Esophagus squamous epithelium (tissue), 5 donors: ENCODE measurements at regions not wholly inside any gene's neighbourhood (a gene's known extent, or its start where the extent isn't known, plus 50 kb on each side); places are given as distances from the start of the nearest gene placed in this dataset.

Source experiments
- DNase-seq: peaks from one replicate; lab custom pipeline; 2025; lab: John Stamatoyannopoulos, UW
- H3K27ac ChIP-seq, 4 donors: fragments of 200-600 bp; sonication (generic); one replicate each; pipeline ENCODE4 v1.5.1; 2016 to 2019; ENCODE audit warnings: mild to moderate bottlenecking in 1 of 4
- H3K27me3 ChIP-seq, 4 donors: fragments of 200-600 bp; sonication (generic); 1 replicate in 3 of 4; 2 replicates in 1 of 4; pipeline versions ENCODE4 v1.5.1 to v1.6.0; 2017 to 2021; ENCODE audit warnings: antibody characterized with exemption in 1 of 4
- H3K36me3 ChIP-seq, 3 donors: fragments of 200-600 bp; sonication (generic); one replicate each; pipeline ENCODE4 v1.5.1; 2016 to 2019
- H3K4me1 ChIP-seq, 3 donors: fragments of 200-600 bp; sonication (generic); one replicate each; pipeline ENCODE4 v1.5.1; 2017 to 2019
- H3K4me3 ChIP-seq, 4 donors: fragments of 200-600 bp; sonication (generic); 1 replicate in 3 of 4; 2 replicates in 1 of 4; pipeline ENCODE4 v1.5.1; 2016 to 2019; ENCODE audit warnings: mild to moderate bottlenecking in 2 of 4, moderate library complexity in 1 of 4
- H3K9me3 ChIP-seq, 3 donors: fragments of 200-600 bp; sonication (generic); one replicate each; pipeline ENCODE4 v1.5.1; 2016 to 2019
- CTCF ChIP-seq, 6 experiments: fragments of 450-650 bp in 4 of 6; fragments of 200-600 bp in 2 of 6; sonication (generic) in 2 of 6; IDR thresholded peaks; one replicate each; pipeline ENCODE4 v1.5.1; 2016 to 2019; ENCODE audit warnings: antibody characterized with exemption in 6 of 6, mild to moderate bottlenecking in 4 of 6, moderate library complexity in 4 of 6
- POLR2A ChIP-seq, 4 donors: fragments of 450-650 bp; IDR thresholded peaks; one replicate each; pipeline ENCODE4 v1.6.1; 2017; ENCODE audit warnings: antibody characterized with exemption in 4 of 4, mild to moderate bottlenecking in 4 of 4, moderate library complexity in 3 of 4
- WGBS, 2 donors: methylation state at CpG; one replicate each; pipeline ENCODE4 v1.1.5; 2018; 5-methylcytosine and 5-hydroxymethylcytosine counted together
- intact Hi-C: fragments of 100-400 bp; cut with DNase I; formaldehyde crosslinking; loops from one replicate; pipeline ENCODE4 v1.15.0; 2022
- donor health status: DM: yes; HTN: yes; CAD: no.

DNA sequence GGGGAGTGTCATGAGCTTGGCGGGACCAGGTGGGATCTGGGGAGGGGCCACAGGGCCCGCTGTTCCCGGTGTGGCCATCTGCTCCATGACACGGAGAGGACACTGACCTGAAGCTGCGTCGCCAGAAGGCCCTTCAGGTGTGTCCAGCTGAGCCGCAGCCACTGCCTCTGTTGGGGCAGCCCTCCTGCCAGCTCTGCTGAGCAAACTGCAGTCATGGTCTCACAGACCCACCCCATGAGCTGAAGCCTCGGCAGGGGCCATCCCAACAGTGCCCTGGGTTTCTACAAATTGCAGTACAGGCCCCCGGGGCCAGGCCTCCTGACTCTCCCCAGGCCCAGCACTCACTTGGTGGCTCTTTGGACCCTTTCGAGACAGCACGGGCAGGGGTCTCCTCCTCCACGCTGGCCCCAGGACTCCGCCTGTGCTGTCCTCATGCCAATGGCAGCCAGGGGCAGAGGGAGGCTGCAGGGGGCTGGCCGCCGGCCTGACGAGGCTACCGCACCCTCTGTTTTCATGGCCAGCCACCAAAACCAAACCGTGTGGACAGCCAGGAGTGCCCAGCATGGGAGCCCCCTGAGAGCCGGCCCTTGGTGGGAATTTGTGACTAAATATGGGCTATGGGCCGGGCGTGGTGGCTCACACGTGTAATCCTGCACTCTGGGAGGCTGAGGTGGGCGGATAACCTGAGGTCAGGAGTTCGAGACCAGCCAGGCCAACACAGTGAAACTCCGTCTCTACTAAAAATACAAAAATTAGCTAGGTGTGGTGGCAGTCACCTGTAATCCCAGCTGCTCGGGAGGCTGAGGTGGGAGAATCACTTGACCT is 175.2 kb upstream of the SALL3 start:
- TF ChIP-seq POLR2A (IDR thresholded peaks at IDR 0.05) (no peak), CTCF (IDR thresholded peaks at IDR 0.05) (no peak)
- Histone ChIP-seq H3K27ac (no peak overlapping the region), H3K4me1 (no peaks in the 10 kb centered on the region), H3K36me3 (no peaks in the 10 kb centered on the region), H3K9me3 (no peaks in the 10 kb centered on the region), H3K4me3 (no peak overlapping the region), H3K27me3 (peaks cover 0 to 3% (median 0%) of the 10 kb centered on the region in 4 donors)
- WGBS, 2 donors = 70 to 92% methylated on average over 2 to 13 of the region's 26 CpGs
- intact Hi-C loops = no loop called here
- DNase-seq = no peak

DNA sequence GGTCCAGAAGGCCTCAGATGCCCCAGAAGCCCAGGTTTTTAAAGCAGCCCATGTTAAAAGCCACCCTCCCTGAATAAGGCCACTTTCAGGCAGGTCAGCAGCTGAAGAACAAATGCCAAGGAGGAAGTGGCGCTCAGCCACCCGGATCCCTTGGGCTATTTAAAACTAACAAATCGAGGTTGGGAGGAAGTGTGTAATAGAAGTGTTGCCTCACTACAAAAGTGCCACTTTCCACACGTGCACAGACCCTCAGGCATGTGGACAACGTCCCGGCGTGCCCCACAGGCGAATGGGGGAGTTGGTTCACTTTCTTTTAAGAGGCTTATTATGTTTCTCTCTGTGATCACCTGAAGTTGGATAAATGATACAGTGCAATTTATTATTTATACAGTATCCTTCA is 173.8 kb upstream of the SALL3 start:
- no peaks in the 10 kb centered on the region for H3K4me1 ChIP-seq
- H3K9me3 ChIP-seq = no peaks in the 10 kb centered on the region
- no peak overlapping the region for H3K27ac ChIP-seq
- 52 to 53% methylated on average over 3 to 8 of the region's 8 CpGs for WGBS, 2 donors
- intact Hi-C loops = no loop called here
- H3K27me3 ChIP-seq = peaks cover 0 to 3% (median 0%) of the 10 kb centered on the region in 4 donors
- TF ChIP-seq POLR2A (IDR thresholded peaks at IDR 0.05) = no peak
- TF ChIP-seq CTCF (IDR thresholded peaks at IDR 0.05) = no peak
- H3K36me3 ChIP-seq = no peaks in the 10 kb centered on the region
- DNase-seq = no peak
- no peak overlapping the region for H3K4me3 ChIP-seq

- no peak overlapping the region for H3K27ac ChIP-seq
- H3K4me3 ChIP-seq = no peak overlapping the region
- intact Hi-C loops = no loop called here
- H3K4me1 ChIP-seq = no peaks in the 10 kb centered on the region
- H3K27me3 ChIP-seq = peaks cover 0 to 14% (median 0%) of the 10 kb centered on the region in 4 donors
- H3K36me3 ChIP-seq = no peaks in the 10 kb centered on the region
- no peak for TF ChIP-seq CTCF (IDR thresholded peaks at IDR 0.05)
- TF ChIP-seq POLR2A (IDR thresholded peaks at IDR 0.05) = no peak
- H3K9me3 ChIP-seq = no peaks in the 10 kb centered on the region
- DNase-seq = no peak
- 78% methylated on average over 5 of the region's 5 CpGs for WGBS, 2 donors
Measured at GRCh38 chr18:78807668-78808067, 171.9 kb upstream of the SALL3 start.

DNA sequence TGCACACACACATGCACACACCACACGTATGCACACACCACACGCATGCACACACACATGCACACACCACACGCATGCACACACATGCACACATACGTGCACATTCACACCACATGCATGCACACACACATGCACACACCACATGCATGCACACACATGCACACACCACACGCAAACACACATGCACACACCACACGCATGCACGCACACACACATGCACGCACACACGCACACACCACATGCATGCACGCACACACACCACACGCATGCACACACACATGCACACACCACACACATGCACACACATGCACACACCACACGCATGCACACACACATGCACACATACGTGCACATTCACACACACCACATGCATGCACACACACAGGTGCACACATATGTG is 169.8 kb upstream of the SALL3 start:
- Histone ChIP-seq H3K4me1 (no peaks in the 10 kb centered on the region), H3K27ac (no peak overlapping the region), H3K9me3 (no peaks in the 10 kb centered on the region), H3K27me3 (peaks cover 0 to 36% (median 0%) of the 10 kb centered on the region in 4 donors), H3K36me3 (no peaks in the 10 kb centered on the region), H3K4me3 (no peak overlapping the region)
- intact Hi-C loops = no loop called here
- no peak for DNase-seq
- WGBS, 2 donors = 86 to 91% methylated on average over 13 of the region's 13 CpGs
- TF ChIP-seq POLR2A (IDR thresholded peaks at IDR 0.05) (no peak), CTCF (IDR thresholded peaks at IDR 0.05) (no peak)

- no peaks in the 10 kb centered on the region for H3K4me1 ChIP-seq
- TF ChIP-seq POLR2A (IDR thresholded peaks at IDR 0.05) (no peak), CTCF (IDR thresholded peaks at IDR 0.05) (no peak)
- intact Hi-C loops = no loop called here
- DNase-seq = no peak
- H3K27me3 ChIP-seq = peaks cover 0 to 40% (median 0%) of the 10 kb centered on the region in 4 donors
- H3K36me3 ChIP-seq = no peaks in the 10 kb centered on the region
- H3K4me3 ChIP-seq = no peak overlapping the region
- no peak overlapping the region for H3K27ac ChIP-seq
- WGBS, 2 donors = 95 to 96% methylated on average over 13 to 17 of the region's 18 CpGs
- H3K9me3 ChIP-seq = no peaks in the 10 kb centered on the region
Measured at GRCh38 chr18:78810706-78811105, 168.9 kb upstream of the SALL3 start.
